Endothelial cell (in vitro differentiated cells): ENCODE measurements at regions not wholly inside any gene's neighbourhood (a gene's known extent, or its start where the extent isn't known, plus 50 kb on each side); places are given as distances from the start of the nearest gene placed in this dataset.

Experiments used
- DNase-seq: peaks from one replicate; pipeline ENCODE4 v3.0.0; 2021; ENCODE audit warnings: low spot score
- H3K27ac Mint-ChIP-seq: one replicate; pipeline ENCODE4 v1.8.0; 2021; ENCODE audit warnings: mixed read lengths, inconsistent platforms; ENCODE audit not compliant: unreplicated experiment
- H3K27me3 Mint-ChIP-seq: one replicate; pipeline ENCODE4 v1.8.0; 2021; ENCODE audit warnings: mild to moderate bottlenecking, moderate library complexity, mixed read lengths, inconsistent platforms; ENCODE audit not compliant: unreplicated experiment
- H3K36me3 Mint-ChIP-seq: one replicate; pipeline ENCODE4 v1.8.0; 2021; ENCODE audit warnings: mild to moderate bottlenecking, low read depth, mixed read lengths, inconsistent platforms; ENCODE audit not compliant: unreplicated experiment
- H3K4me1 Mint-ChIP-seq: one replicate; pipeline ENCODE4 v1.8.0; 2021; ENCODE audit warnings: mild to moderate bottlenecking, mixed read lengths, inconsistent platforms; ENCODE audit not compliant: unreplicated experiment
- H3K4me3 Mint-ChIP-seq: one replicate; pipeline ENCODE4 v1.8.0; 2021; ENCODE audit warnings: mild to moderate bottlenecking, mixed read lengths, inconsistent platforms; ENCODE audit not compliant: unreplicated experiment
- H3K9me3 Mint-ChIP-seq: one replicate; pipeline ENCODE4 v1.8.0; 2021; ENCODE audit warnings: mixed read lengths, inconsistent platforms; ENCODE audit not compliant: unreplicated experiment
- CTCF ChIP-seq: fragments of 200-600 bp; sonication (generic); IDR thresholded peaks from one replicate; pipeline ENCODE4 v1.5.0; 2021; ENCODE audit warnings: antibody characterized with exemption; ENCODE audit not compliant: unreplicated experiment

GRCh38 chr20:16877053-16877554 lies 128.9 kb downstream of the OTOR start:
- no peak for TF ChIP-seq CTCF
- Mint-ChIP-seq H3K4me3 (no peak overlapping the region), H3K9me3 (no peaks in the 10 kb centered on the region)

GRCh38 chr20:16885746-16886145 lies 137.6 kb downstream of the OTOR start:
- no peaks in the 10 kb centered on the region for H3K36me3 Mint-ChIP-seq
- no peaks in the 10 kb centered on the region for H3K9me3 Mint-ChIP-seq
- H3K4me3 Mint-ChIP-seq: no peak overlapping the region

More at GRCh38 chr20:16877053-16877554, 128.9 kb downstream of the OTOR start:
- Mint-ChIP-seq H3K27ac (no peak overlapping the region), H3K4me1 (no peaks in the 10 kb centered on the region), H3K27me3 (no peaks in the 10 kb centered on the region), H3K36me3 (no peaks in the 10 kb centered on the region)
- DNase-seq: no peak

GRCh38 chr20:16898433-16898832 lies 150.3 kb downstream of the OTOR start:
- no peaks in the 10 kb centered on the region for H3K36me3 Mint-ChIP-seq
- no peak for TF ChIP-seq CTCF
- H3K4me1 Mint-ChIP-seq: no peaks in the 10 kb centered on the region
- peaks cover 2% of the 10 kb centered on the region for H3K27me3 Mint-ChIP-seq
- no peaks in the 10 kb centered on the region for H3K9me3 Mint-ChIP-seq
- H3K27ac Mint-ChIP-seq: no peak overlapping the region
- no peak overlapping the region for H3K4me3 Mint-ChIP-seq
- no peak for DNase-seq

More at GRCh38 chr20:16885746-16886145, 137.6 kb downstream of the OTOR start:
- TF ChIP-seq CTCF: no peak
- no peak overlapping the region for H3K27ac Mint-ChIP-seq
- no peaks in the 10 kb centered on the region for H3K27me3 Mint-ChIP-seq
- no peak for DNase-seq
- H3K4me1 Mint-ChIP-seq: no peaks in the 10 kb centered on the region

GRCh38 chr20:16902662-16903061 lies 154.5 kb downstream of the OTOR start:
- no peaks in the 10 kb centered on the region for H3K36me3 Mint-ChIP-seq
- H3K27me3 Mint-ChIP-seq: peaks cover 2% of the 10 kb centered on the region
- no peaks in the 10 kb centered on the region for H3K4me1 Mint-ChIP-seq
- H3K27ac Mint-ChIP-seq: no peak overlapping the region
- H3K4me3 Mint-ChIP-seq: no peak overlapping the region
- DNase-seq: no peak
- TF ChIP-seq CTCF: no peak
- no peaks in the 10 kb centered on the region for H3K9me3 Mint-ChIP-seq

GRCh38 chr20:16904751-16905150 lies 156.6 kb downstream of the OTOR start:
- Mint-ChIP-seq H3K9me3 (no peaks in the 10 kb centered on the region), H3K27me3 (peaks cover 1% of the 10 kb centered on the region), H3K4me3 (no peak overlapping the region), H3K36me3 (no peaks in the 10 kb centered on the region), H3K4me1 (no peaks in the 10 kb centered on the region), H3K27ac (no peak overlapping the region)
- no peak for DNase-seq
- no peak for TF ChIP-seq CTCF
